ENCODE measurements at regions not wholly inside any gene's neighbourhood (a gene's known extent, or its start where the extent isn't known, plus 50 kb on each side); places are given as distances from the start of the nearest gene placed in this dataset.

DNA sequence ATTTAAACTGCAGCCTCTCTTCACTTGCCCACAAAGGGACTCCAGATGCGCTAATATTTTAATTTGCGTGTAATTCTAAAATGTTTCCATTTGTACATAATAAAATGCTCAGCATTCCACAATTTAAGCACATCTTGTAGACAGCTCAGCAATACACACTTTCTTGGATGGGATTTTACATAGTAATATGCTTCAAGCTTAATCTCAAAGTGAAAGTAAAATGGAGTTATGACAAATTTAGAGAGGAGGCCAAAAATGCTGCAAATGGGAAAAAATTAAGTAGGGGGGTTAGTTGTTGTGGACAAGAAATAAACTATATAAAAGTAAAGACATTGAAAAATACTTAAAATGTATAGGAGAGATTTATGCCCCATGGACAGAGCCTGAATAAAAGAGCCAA lies 149.1 kb downstream of the FBXO8 start:
- H3K4me1 ChIP-seq, result no peaks in the 10 kb centered on the region
- H3K4me3 ChIP-seq, result no peak overlapping the region
- intact Hi-C loops (cut with DNase I), result no loop called here
- ATAC-seq (no peak), DNase-seq (no peak)
- H3K36me3 ChIP-seq (replicated peaks in 1 of 2; ENCODE audit: insufficient read depth in 1 of 2, low read depth in 2 of 2), result no peaks in the 10 kb centered on the region
- H3K27ac ChIP-seq, result no peak overlapping the region
- H3K9me3 ChIP-seq, result no peaks in the 10 kb centered on the region
- TF ChIP-seq POLR2A (IDR thresholded peaks at IDR 0.05), result no peak
- TF ChIP-seq, protein P1, sequence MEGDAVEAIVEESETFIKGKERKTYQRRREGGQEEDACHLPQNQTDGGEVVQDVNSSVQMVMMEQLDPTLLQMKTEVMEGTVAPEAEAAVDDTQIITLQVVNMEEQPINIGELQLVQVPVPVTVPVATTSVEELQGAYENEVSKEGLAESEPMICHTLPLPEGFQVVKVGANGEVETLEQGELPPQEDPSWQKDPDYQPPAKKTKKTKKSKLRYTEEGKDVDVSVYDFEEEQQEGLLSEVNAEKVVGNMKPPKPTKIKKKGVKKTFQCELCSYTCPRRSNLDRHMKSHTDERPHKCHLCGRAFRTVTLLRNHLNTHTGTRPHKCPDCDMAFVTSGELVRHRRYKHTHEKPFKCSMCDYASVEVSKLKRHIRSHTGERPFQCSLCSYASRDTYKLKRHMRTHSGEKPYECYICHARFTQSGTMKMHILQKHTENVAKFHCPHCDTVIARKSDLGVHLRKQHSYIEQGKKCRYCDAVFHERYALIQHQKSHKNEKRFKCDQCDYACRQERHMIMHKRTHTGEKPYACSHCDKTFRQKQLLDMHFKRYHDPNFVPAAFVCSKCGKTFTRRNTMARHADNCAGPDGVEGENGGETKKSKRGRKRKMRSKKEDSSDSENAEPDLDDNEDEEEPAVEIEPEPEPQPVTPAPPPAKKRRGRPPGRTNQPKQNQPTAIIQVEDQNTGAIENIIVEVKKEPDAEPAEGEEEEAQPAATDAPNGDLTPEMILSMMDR (IDR thresholded peaks at IDR 0.05), result no peak
- 91% methylated on average over 2 of the region's 2 CpGs for WGBS, 2 donors
- H3K27me3 ChIP-seq, result peaks cover 0 to 6% of the 10 kb centered on the region in 2 donors

DNA sequence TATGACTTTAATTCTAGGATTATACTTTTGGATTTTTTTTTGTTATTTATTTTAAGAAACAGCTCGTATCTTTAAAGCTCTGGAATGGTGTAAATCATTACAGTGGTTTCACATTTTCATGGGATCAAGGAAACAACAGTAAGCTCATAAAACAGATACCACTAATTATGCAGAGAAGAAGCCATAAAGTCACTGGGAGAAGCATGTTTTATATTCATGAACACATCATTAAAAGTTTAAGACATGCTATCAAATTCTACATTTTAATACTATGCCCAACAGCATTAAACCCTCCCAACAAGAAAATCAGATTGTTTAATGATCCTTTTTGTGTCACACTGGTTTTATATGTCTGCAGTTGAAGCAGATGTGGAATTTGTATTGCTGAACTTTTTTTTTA lies 149.9 kb downstream of the FBXO8 start:
- H3K4me3 ChIP-seq, result no peak overlapping the region
- DNase-seq (no peak), ATAC-seq (no peak)
- intact Hi-C loops (cut with DNase I), result no loop called here
- TF ChIP-seq, protein P1 (IDR thresholded peaks at IDR 0.05), result no peak
- TF ChIP-seq POLR2A (IDR thresholded peaks at IDR 0.05), result no peak
- 32 to 52% methylated on average over 1 of the region's 1 CpG for WGBS, 2 donors
- H3K9me3 ChIP-seq, result no peaks in the 10 kb centered on the region
- H3K27ac ChIP-seq, result no peak overlapping the region
- H3K36me3 ChIP-seq (replicated peaks in 1 of 2; ENCODE audit: insufficient read depth in 1 of 2, low read depth in 2 of 2), result no peaks in the 10 kb centered on the region
- H3K27me3 ChIP-seq, result peaks cover 0 to 6% of the 10 kb centered on the region in 2 donors
- no peaks in the 10 kb centered on the region for H3K4me1 ChIP-seq

DNA sequence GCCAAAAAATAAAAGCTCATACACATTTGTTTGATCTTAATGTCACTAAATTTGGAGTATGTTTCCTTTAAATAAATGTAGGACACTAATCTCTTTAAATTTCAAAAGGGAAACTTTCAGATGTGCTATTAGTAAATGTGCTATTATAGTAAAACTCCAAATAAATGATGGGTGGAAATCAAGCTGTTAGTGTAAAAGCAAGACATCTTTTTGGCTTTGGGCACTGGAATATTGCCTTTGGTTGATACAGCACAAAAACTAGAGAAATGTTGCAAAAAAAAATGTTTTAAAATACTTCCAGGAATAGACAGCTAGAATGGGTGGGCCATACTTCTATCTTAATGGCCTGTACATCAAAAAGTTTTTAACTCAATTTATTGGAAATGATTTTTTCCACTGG lies 151.6 kb downstream of the FBXO8 start:
- Histone ChIP-seq H3K9me3 (no peaks in the 10 kb centered on the region), H3K4me1 (no peaks in the 10 kb centered on the region), H3K36me3 (replicated peaks in 1 of 2; ENCODE audit: insufficient read depth in 1 of 2, low read depth in 2 of 2) (no peaks in the 10 kb centered on the region), H3K27ac (no peak overlapping the region), H3K27me3 (peaks cover 0 to 6% of the 10 kb centered on the region in 2 donors), H3K4me3 (no peak overlapping the region)
- intact Hi-C loops (cut with DNase I), result no loop called here
- no peak for ATAC-seq
- DNase-seq, result no peak
- no peak for TF ChIP-seq POLR2A (IDR thresholded peaks at IDR 0.05)
- TF ChIP-seq, protein P1 (IDR thresholded peaks at IDR 0.05), result no peak

DNA sequence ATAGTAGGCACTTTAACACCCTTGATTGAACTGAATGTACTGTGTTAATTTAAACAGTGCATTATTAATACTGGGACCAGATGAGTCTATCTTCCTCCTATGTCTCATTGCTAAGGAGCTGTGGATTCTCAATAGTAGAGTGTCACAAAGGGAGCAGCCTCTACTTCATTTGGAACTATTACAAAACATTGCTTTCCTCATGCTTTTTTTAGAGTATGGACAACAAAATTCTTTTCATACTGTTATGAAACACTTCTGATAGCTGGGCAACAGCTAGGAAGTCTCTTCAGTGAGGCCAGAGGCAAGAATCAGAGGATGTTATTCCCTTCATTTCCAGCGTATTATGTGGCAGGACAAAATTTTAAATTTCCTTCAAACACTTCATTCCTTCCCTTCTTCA lies 160.8 kb downstream of the FBXO8 start:
- intact Hi-C loops (cut with DNase I), result loop anchor here (5.0 kb wide), 1 partner anchor 615 kb away; no protein-coding TSS in a partner anchor
- DNase-seq, result no peak

More for the DNA sequence above, 160.8 kb downstream of the FBXO8 start:
- 29 to 55% methylated on average over 1 of the region's 1 CpG for WGBS, 2 donors
- no peaks in the 10 kb centered on the region for H3K9me3 ChIP-seq
- H3K4me3 ChIP-seq, result no peak overlapping the region
- no peaks in the 10 kb centered on the region for H3K4me1 ChIP-seq
- no peaks in the 10 kb centered on the region for H3K36me3 ChIP-seq (replicated peaks in 1 of 2; ENCODE audit: insufficient read depth in 1 of 2, low read depth in 2 of 2)
- H3K27me3 ChIP-seq, result no peaks in the 10 kb centered on the region
- peak; percentile 25 for ATAC-seq
- TF ChIP-seq, protein P1 (IDR thresholded peaks at IDR 0.05), result no peak
- TF ChIP-seq POLR2A (IDR thresholded peaks at IDR 0.05), result no peak
- no peak overlapping the region for H3K27ac ChIP-seq

Data from body of pancreas (tissue), 4 donors.